ENCODE measurements at regions not wholly inside any gene's neighbourhood (a gene's known extent, or its start where the extent isn't known, plus 50 kb on each side); places are given as distances from the start of the nearest gene placed in this dataset.

DNA sequence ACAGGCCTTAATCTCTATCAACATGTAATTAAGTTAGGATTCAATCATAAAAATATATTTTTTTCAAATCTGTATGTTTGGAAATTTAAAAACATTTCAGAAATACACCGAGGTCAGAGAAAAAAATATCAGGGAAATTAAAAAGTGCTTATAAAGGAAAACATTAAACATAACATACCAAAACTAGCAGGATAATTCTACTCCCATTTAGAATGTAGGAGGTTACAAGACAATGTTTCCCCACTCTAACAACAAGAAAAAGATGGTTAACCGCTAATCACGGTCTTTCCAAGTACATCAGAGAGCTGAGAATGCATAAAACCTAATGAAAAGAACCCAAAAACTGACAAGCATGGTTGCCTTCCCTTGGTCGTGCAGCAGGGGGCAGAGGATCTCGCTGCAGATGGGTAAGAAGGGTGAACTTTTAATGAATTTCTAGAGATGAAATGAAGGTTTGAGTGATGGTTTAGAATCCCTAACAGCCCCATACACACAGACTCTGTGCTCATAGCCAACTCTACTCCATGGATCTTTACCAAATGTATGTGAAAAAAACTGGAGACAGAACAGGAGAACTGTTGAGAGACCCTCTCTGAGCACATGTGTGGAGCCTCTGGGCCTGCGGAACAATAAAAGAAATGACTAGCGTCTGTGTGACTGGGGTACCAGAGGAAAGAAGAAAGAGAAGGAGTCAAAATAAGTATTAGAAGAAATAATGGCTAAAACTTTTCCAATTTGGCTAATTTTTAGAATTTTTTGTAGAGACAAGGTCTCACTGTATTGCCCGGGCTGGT is 51.3 kb upstream of the LSM14A start:
- peak; percentile 11 for DNase-seq
